GM12878 (cell line): ENCODE measurements at regions not wholly inside any gene's neighbourhood (a gene's known extent, or its start where the extent isn't known, plus 50 kb on each side); places are given as distances from the start of the nearest gene placed in this dataset.

Experiments used
- ATAC-seq: fragments of 200-7000 bp; cut with Tn5 transposase; 3 replicates; pipeline ENCODE4 v1.9.1; 2020; ENCODE audit warnings: mild to moderate bottlenecking, moderate library complexity
- BruUV-seq: library from RNA; stranded (reverse); fragments of 400-500 nt; replicated peaks from 2 replicates; lab custom pipeline; 2021; lab: Mats Ljungman, UMichigan
- CTCF ChIA-PET: fragments of 300-600 bp; sonication (Branson Sonifier 250); formaldehyde crosslinking; extraction: SDS; loops from one replicate; lab custom pipeline; 2021; ENCODE audit warnings: inconsistent platforms; lab: Yijun Ruan, JAX
- POLR2A ChIA-PET: fragments of 350-600 bp; formaldehyde crosslinking; extraction: SDS; loops from one replicate; lab custom pipeline; 2021; ENCODE audit warnings: inconsistent platforms; lab: Charles Lee
- RAD21 ChIA-PET: fragments of 300-600 bp; sonication (Branson Sonifier 250); formaldehyde crosslinking; loops from one replicate; lab custom pipeline; 2023; ENCODE audit warnings: antibody characterized with exemption; ENCODE audit not compliant: unreplicated experiment; lab: Charles Lee
- SMC1A ChIA-PET: fragments of 300-600 bp; sonication (Branson Sonifier 250); formaldehyde crosslinking; loops from one replicate; lab custom pipeline; 2023; ENCODE audit not compliant: unreplicated experiment, uncharacterized antibody; lab: Charles Lee
- DNase-seq: peaks from one replicate; pipeline ENCODE4 v3.0.0-alpha.2; 2011; ENCODE audit warnings: low read depth, low spot score
- FAIRE-seq: peaks from 3 replicates; lab custom pipeline; 2011; peaks lifted over from hg19 to GRCh38; lab: Jason Lieb, UNC
- H2AFZ ChIP-seq: 2 replicates; pipeline ENCODE4 v1.6.0; 2011; ENCODE audit warnings: low read depth, low read length, control low read depth; ENCODE audit not compliant: control insufficient read depth
- H3K27ac ChIP-seq: 2 replicates; pipeline ENCODE4 v1.5.1; 2011; ENCODE audit warnings: control low read depth; ENCODE audit not compliant: control insufficient read depth, insufficient read depth
- H3K27me3 ChIP-seq, 2 experiments: replicated peaks in 1 of 2; 2 replicates each; pipeline versions ENCODE4 v1.6.0 to v1.6.1; 2011; ENCODE audit warnings: low read length in 1 of 2; ENCODE audit not compliant: control insufficient read depth in 2 of 2, insufficient read depth in 2 of 2
- H3K36me3 ChIP-seq, 2 experiments: 2 replicates each; pipeline ENCODE4 v1.5.1; 2011; ENCODE audit warnings: low read length in 1 of 2; ENCODE audit not compliant: control insufficient read depth in 2 of 2, insufficient read depth in 2 of 2
- H3K4me1 ChIP-seq: 2 replicates; pipeline ENCODE4 v1.6.1; 2011; ENCODE audit warnings: mild to moderate bottlenecking, low read length, moderate library complexity, mixed read lengths; ENCODE audit not compliant: control insufficient read depth, insufficient read depth
- H3K4me2 ChIP-seq: 2 replicates; pipeline ENCODE4 v1.6.0; 2011; ENCODE audit warnings: control low read depth; ENCODE audit not compliant: control insufficient read depth, insufficient read depth
- H3K4me3 ChIP-seq: fragments of 200-600 bp; sonication (generic); 2 replicates; pipeline ENCODE4 v1.5.1; 2016
- H3K79me2 ChIP-seq: 2 replicates; pipeline ENCODE4 v1.6.0; 2011; ENCODE audit warnings: low read length; ENCODE audit not compliant: control insufficient read depth, insufficient read depth
- H3K9ac ChIP-seq: 2 replicates; pipeline ENCODE4 v1.8.0; 2011; ENCODE audit warnings: low read length, control low read depth, mixed read lengths; ENCODE audit not compliant: control insufficient read depth, insufficient read depth
- H3K9me3 ChIP-seq: replicated peaks from 3 replicates; pipeline ENCODE4 v1.5.1; 2011; ENCODE audit warnings: mild to moderate bottlenecking, low read length; ENCODE audit not compliant: control insufficient read depth, insufficient read depth
- H4K20me1 ChIP-seq: 2 replicates; pipeline ENCODE4 v1.6.0; 2011; ENCODE audit not compliant: control insufficient read depth, insufficient read depth
- BACH1 ChIP-seq: fragments of 450-650 bp; IDR thresholded peaks from 2 replicates; pipeline ENCODE4 v1.6.1; 2017; ENCODE audit warnings: mild to moderate bottlenecking, borderline replicate concordance
- HCFC1 ChIP-seq: fragments of 150-350 bp; IDR thresholded peaks from 2 replicates; pipeline ENCODE4 v1.6.1; 2014; ENCODE audit warnings: low read length
- MXI1 ChIP-seq: fragments of 150-350 bp; IDR thresholded peaks from 2 replicates; pipeline ENCODE4 v1.6.1; 2011; ENCODE audit warnings: low read depth, mild to moderate bottlenecking, inconsistent platforms, low read length, improper control_type of control experiment
- MYB ChIP-seq: fragments of 150-350 bp; IDR thresholded peaks from 2 replicates; pipeline ENCODE4 v1.6.1; 2014; ENCODE audit warnings: mild to moderate bottlenecking, low read depth, low read length, borderline replicate concordance
- NBN ChIP-seq: fragments of 450-650 bp; IDR thresholded peaks from 2 replicates; pipeline ENCODE4 v1.6.1; 2016
- PRDM15 ChIP-seq: fragments of 450-650 bp; formaldehyde crosslinking; IDR thresholded peaks from 2 replicates; pipeline ENCODE4 v1.4.0; 2020; ENCODE audit warnings: mild to moderate bottlenecking, moderate library complexity
- RELA ChIP-seq: fragments of 450-650 bp; IDR thresholded peaks from 2 replicates; pipeline ENCODE4 v1.8.0; 2014; ENCODE audit warnings: borderline replicate concordance; ENCODE audit not compliant: partially characterized antibody
- SIX5 ChIP-seq: IDR thresholded peaks from 2 replicates; pipeline ENCODE4 v1.6.1; 2011; ENCODE audit warnings: mild to moderate bottlenecking, low read depth, low read length, moderate library complexity; ENCODE audit not compliant: severe bottlenecking
- SMAD1 ChIP-seq: fragments of 450-650 bp; IDR thresholded peaks from 2 replicates; pipeline ENCODE4 v1.6.1; 2018; ENCODE audit warnings: mild to moderate bottlenecking, low read depth; ENCODE audit not compliant: partially characterized antibody
- SMARCA5 ChIP-seq: fragments of 450-650 bp; IDR thresholded peaks from 2 replicates; pipeline ENCODE4 v1.6.1; 2017; ENCODE audit warnings: mild to moderate bottlenecking
- SMC3 ChIP-seq: IDR thresholded peaks from 2 replicates; pipeline ENCODE4 v1.6.1; 2011; ENCODE audit warnings: low read length, improper control_type of control experiment, borderline replicate concordance
- SRF ChIP-seq, 2 experiments: IDR thresholded peaks; 2 replicates each; pipeline ENCODE4 v1.6.1; 2011; ENCODE audit warnings: low read depth in 2 of 2, low read length in 2 of 2, mild to moderate bottlenecking in 1 of 2, moderate library complexity in 1 of 2
- TCF12 ChIP-seq: IDR thresholded peaks from 2 replicates; pipeline ENCODE4 v1.6.1; 2011; ENCODE audit warnings: low read depth, mild to moderate bottlenecking, low read length
- WGBS: methylation state at CpG from one replicate; pipeline ENCODE4 v1.1.6; 2016; ENCODE audit warnings: low lambda C conversion rate; ENCODE audit not compliant: insufficient replicate concordance, insufficient coverage; ENCODE audit errors: missing lambda C conversion rate; 5-methylcytosine and 5-hydroxymethylcytosine counted together
- in situ Hi-C: fragments of 300-500 bp; cut with MboI; formaldehyde crosslinking; loops from 9 replicates; pipeline ENCODE4 v1.14.3; 2018; ENCODE audit warnings: mixed read lengths
- intact Hi-C: fragments of 100-400 bp; cut with micrococcal nuclease; formaldehyde crosslinking; loops from one replicate; pipeline ENCODE4 v1.14.2; 2022; ENCODE audit not compliant: unreplicated experiment

- H3K36me3 ChIP-seq: no peaks in the 10 kb centered on the region
- TF ChIP-seq MYB (no peak), SIX5 (no peak), HCFC1 (no peak), SMAD1 (no peak), TCF12 (no peak), RELA (no peak), NBN (no peak), PRDM15 (CRISPR knock-in tag) (no peak), SMC3 (no peak), MXI1 (no peak), SRF (IDR thresholded peaks at IDR 0.05; ENCODE audit: low read depth in 2 of 2, low read length in 2 of 2) (no peak), BACH1 (no peak), SMARCA5 (no peak)
- DNase-seq (no peak), FAIRE-seq (no peak), ATAC-seq (no peak)
- no peak overlapping the region for H3K27ac ChIP-seq
- H3K4me1 ChIP-seq: no peaks in the 10 kb centered on the region
- in situ Hi-C loops (no loop called here), intact Hi-C loops (no loop called here)
- ChIA-PET RAD21 (no interaction called here), POLR2A (no interaction called here), CTCF (no interaction called here), SMC1A (no interaction called here)
- 46% methylated on average over 9 of the region's 9 CpGs for WGBS
- H2AFZ ChIP-seq: no peak overlapping the region
- H3K9me3 ChIP-seq: no peaks in the 10 kb centered on the region; the same call in 2 of the 3 replicates
- BruUV-seq: no TSS peak
- H3K4me2 ChIP-seq: no peak overlapping the region
- no peak overlapping the region for H3K4me3 ChIP-seq
- no peak overlapping the region for H3K9ac ChIP-seq
- H3K79me2 ChIP-seq: no peaks in the 10 kb centered on the region
- no peaks in the 10 kb centered on the region for H3K27me3 ChIP-seq
- no peaks in the 10 kb centered on the region for H4K20me1 ChIP-seq
These were observed 156.3 kb upstream of the C1orf174 start for GRCh38 chr1:4056422-4056821.
